ENCODE measurements at regions not wholly inside any gene's neighbourhood (a gene's known extent, or its start where the extent isn't known, plus 50 kb on each side); places are given as distances from the start of the nearest gene placed in this dataset.

GRCh38 chr10:121189066-121189465, 337.9 kb downstream of the WDR11 start:
- TF ChIP-seq SIN3A (IDR thresholded peaks at IDR 0.05; ENCODE audit: borderline replicate concordance, low read depth, low read length) = no peak
- no peak for TF ChIP-seq CHD2 (IDR thresholded peaks at IDR 0.05; ENCODE audit: low read length, partially characterized antibody)
- TF ChIP-seq GABPA (IDR thresholded peaks at IDR 0.05; ENCODE audit: low read depth) = no peak
- no peak for TF ChIP-seq YY1 (IDR thresholded peaks at IDR 0.05; ENCODE audit: low read depth)
- no peak for TF ChIP-seq JUND (IDR thresholded peaks at IDR 0.05)
- no peak for TF ChIP-seq FOXJ3 (CRISPR knock-in tag; IDR thresholded peaks at IDR 0.05)
- no peak for TF ChIP-seq CTCF (IDR thresholded peaks at IDR 0.05)
- TF ChIP-seq GATA2 (CRISPR knock-in tag; IDR thresholded peaks at IDR 0.05) = no peak
- TF ChIP-seq IRF3 (IDR thresholded peaks at IDR 0.05; ENCODE audit: low read depth, low read length) = no peak
- no peak for TF ChIP-seq POLR2AphosphoS5 (IDR thresholded peaks at IDR 0.05; ENCODE audit: low read depth, low read length)
- no peak for TF ChIP-seq MAX (IDR thresholded peaks at IDR 0.05; ENCODE audit: low read depth)
- TF ChIP-seq SMC3 (IDR thresholded peaks at IDR 0.05; ENCODE audit: low read depth, low read length) = no peak
- TF ChIP-seq RFX5 (IDR thresholded peaks at IDR 0.05; ENCODE audit: low read length) = no peak
- TF ChIP-seq TAF1 (IDR thresholded peaks at IDR 0.05; ENCODE audit: borderline replicate concordance, low read depth, low read length) = no peak
- TF ChIP-seq MEF2A (IDR thresholded peaks at IDR 0.05; ENCODE audit: borderline replicate concordance, low read depth) = no peak
- Histone ChIP-seq H3K27ac (ENCODE audit: low read depth in 2 of 2, low read length in 1 of 2) (no peak overlapping the region), H3K79me2 (ENCODE audit: insufficient read depth) (no peaks in the 10 kb centered on the region), H3K9me2 (no peaks in the 10 kb centered on the region), H2AFZ (ENCODE audit: low read depth) (no peak overlapping the region), H3K4me1 (ENCODE audit: control insufficient read depth in 1 of 2, insufficient read depth in 2 of 2, low read depth in 1 of 2, low read length in 1 of 2) (no peaks in the 10 kb centered on the region), H3F3A (replicated peaks; ENCODE audit: insufficient read depth) (no peaks in the 10 kb centered on the region), H4K20me1 (ENCODE audit: insufficient read depth) (no peaks in the 10 kb centered on the region), H3K27me3 (ENCODE audit: insufficient read depth) (no peaks in the 10 kb centered on the region), H3K4me2 (no peak overlapping the region), H3K9me3 (no peaks in the 10 kb centered on the region), H3K9ac (no peak overlapping the region), H3K4me3 (ENCODE audit: low read depth in 2 of 2, low read length in 1 of 2) (no peak overlapping the region), H3K36me3 (replicated peaks in 1 of 2; ENCODE audit: control insufficient read depth in 1 of 2, insufficient read depth in 2 of 2, low read length in 1 of 2) (no peaks in the 10 kb centered on the region)
- ChIA-PET POLR2A (no interaction called here), CTCF (interaction anchor here (1.1 kb wide), 1 partner anchor 420 kb away, joined by 3 read pairs; no protein-coding TSS in a partner anchor)
- DNase-seq = no peak
- 26% methylated on average over 7 of the region's 7 CpGs for WGBS (ENCODE audit: low lambda C conversion rate)

Measured in SK-N-SH (cell line).